A673 (cell line): ENCODE measurements at regions not wholly inside any gene's neighbourhood (a gene's known extent, or its start where the extent isn't known, plus 50 kb on each side); places are given as distances from the start of the nearest gene placed in this dataset.

Source experiments
- EZH2 ChIP-seq: fragments of 200-600 bp; sonication (generic); IDR thresholded peaks from 2 replicates; pipeline ENCODE4 v1.6.1; 2017; ENCODE audit warnings: borderline replicate concordance, low read depth, mild to moderate bottlenecking, mixed read lengths, antibody characterized with exemption, low read length; ENCODE audit not compliant: poor library complexity, severe bottlenecking
- TF ChIP-seq, protein P1 (sequence below): fragments of 300-800, 200-600 bp; sonication (generic); conservative IDR thresholded peaks from 2 replicates; pipeline ENCODE4 v1.5.1; 2017; ENCODE audit warnings: low read depth, mild to moderate bottlenecking, antibody characterized with exemption, low read length, moderate library complexity, mixed read lengths

DNA sequence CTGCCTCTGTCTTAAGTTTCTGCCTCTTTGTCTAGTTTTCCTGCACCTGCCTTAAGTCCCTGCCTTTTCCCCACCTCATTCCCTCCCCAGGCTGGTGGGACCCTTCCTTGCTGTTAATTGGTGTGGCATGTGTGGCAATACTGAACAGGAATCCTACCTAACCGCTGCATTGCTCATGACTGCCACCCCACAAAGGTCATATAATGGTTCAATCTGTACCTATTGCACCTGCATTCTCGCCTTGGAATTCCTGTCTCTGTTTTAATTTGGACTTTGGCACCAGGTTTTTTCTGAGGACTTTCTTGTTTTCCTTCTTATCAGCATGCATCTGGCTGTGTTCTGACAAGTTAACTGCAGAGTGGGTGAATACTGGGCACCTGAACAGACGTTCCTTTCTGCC lies 966.2 kb upstream of the TMEM132C start:
- TF ChIP-seq, protein P1, sequence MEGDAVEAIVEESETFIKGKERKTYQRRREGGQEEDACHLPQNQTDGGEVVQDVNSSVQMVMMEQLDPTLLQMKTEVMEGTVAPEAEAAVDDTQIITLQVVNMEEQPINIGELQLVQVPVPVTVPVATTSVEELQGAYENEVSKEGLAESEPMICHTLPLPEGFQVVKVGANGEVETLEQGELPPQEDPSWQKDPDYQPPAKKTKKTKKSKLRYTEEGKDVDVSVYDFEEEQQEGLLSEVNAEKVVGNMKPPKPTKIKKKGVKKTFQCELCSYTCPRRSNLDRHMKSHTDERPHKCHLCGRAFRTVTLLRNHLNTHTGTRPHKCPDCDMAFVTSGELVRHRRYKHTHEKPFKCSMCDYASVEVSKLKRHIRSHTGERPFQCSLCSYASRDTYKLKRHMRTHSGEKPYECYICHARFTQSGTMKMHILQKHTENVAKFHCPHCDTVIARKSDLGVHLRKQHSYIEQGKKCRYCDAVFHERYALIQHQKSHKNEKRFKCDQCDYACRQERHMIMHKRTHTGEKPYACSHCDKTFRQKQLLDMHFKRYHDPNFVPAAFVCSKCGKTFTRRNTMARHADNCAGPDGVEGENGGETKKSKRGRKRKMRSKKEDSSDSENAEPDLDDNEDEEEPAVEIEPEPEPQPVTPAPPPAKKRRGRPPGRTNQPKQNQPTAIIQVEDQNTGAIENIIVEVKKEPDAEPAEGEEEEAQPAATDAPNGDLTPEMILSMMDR: no peak
- no peak for TF ChIP-seq EZH2
